HPDE6-E6E7 (cell line): ENCODE measurements at regions not wholly inside any gene's neighbourhood (a gene's known extent, or its start where the extent isn't known, plus 50 kb on each side); places are given as distances from the start of the nearest gene placed in this dataset.
"Not testable (repeated sequence)": the region's sequence is repeated elsewhere in the genome, so short reads cannot be mapped to it uniquely, and the experiment has no call there.

Experiments
- DNase-seq: peaks from one replicate; pipeline ENCODE4 v3.0.0; 2011; ENCODE audit warnings: missing footprints; ENCODE audit errors: extremely low spot score

DNA sequence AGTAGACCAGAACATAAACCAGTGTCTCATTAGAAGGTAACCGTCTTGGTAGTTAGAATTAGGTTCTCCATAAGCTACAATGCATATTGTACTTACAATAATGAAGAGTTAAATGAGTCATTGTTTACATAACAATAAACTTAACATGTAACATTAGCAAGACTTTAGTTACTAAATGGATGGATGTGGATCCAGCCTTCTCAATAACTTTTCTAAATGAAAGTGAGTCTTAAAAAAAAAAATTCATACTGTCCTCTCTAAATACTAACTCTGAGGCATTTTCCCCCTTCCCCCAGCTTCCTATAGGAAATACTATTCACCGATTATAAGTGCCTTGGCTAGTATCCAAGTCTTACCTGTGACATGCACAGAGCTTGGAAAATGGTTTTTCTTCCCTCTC is 155.3 kb downstream of the CYB561 start:
- no peak for DNase-seq

GRCh38 chr17:63291258-63291657 is 154.8 kb downstream of the CYB561 start:
- no peak for DNase-seq

GRCh38 chr17:63292421-63292820 is 153.7 kb downstream of the CYB561 start:
- no peak for DNase-seq

GRCh38 chr17:63293323-63294075 is 152.6 kb downstream of the CYB561 start:
- DNase-seq = no peak

GRCh38 chr17:63294776-63295175 is 151.3 kb downstream of the CYB561 start:
- DNase-seq = no peak

GRCh38 chr17:63295288-63295687 is 150.8 kb downstream of the CYB561 start:
- DNase-seq = no peak

DNA sequence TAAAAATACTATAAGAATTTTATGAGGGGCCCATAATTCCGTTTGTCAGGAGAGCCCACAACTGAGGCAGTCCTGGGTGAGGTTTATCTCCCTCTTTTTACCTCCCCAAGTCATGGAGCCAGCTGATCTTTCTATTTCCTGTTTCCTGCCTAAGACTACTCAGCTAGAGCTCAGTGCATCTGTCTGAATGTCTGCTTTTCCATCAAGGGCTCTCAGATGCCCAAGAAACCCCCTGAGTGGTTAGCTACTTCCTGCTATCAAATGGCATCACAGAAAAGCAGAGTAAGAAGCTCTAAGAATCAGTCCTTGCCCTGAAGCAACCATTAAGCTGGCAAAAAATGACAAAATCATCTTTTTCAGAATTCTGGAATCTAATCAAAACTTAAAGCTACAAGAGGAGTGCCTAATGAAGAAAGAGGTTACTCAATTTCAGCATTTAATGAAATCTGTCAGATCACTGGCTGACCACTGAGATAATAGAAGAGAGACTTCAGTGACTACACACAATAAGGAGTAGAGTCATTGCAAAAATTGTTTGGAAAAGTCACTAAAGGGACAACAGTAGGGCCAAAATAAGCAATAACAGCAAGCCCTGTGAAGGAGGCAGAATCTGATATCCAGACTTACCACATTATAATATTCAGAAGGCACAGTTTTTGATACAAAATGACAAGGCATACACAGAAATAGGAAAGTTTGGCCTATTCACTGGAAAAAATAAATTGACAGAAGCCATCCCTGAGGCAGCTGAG is 150.1 kb downstream of the CYB561 start:
- DNase-seq = no peak

- not testable (repeated sequence) for DNase-seq
Measured at GRCh38 chr17:63298916-63299315, 147.2 kb downstream of the CYB561 start.

GRCh38 chr17:63304704-63305261 is 141.3 kb downstream of the CYB561 start:
- DNase-seq = no peak

GRCh38 chr17:63305857-63306256 is 140.2 kb downstream of the CYB561 start:
- DNase-seq = no peak

DNA sequence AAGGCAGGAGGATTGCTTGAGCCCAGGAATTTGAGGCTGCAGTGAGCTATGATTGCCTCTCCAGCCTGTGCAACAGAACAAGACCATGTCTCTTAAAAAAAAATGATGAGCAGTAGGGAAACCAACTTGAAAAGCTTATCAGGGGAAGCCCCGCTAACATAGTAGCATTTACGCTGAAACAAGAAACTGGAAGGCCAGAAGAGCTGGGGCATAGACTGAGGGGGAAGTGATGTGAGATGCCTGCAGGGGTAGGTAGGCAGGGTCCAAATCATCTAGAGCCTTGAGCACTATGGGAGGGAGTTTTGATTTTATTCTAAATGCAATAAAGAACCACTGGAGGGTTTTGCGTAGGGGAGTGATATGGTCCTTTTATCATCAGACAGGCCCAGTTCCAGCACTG is 139.3 kb downstream of the CYB561 start:
- no peak for DNase-seq

DNA sequence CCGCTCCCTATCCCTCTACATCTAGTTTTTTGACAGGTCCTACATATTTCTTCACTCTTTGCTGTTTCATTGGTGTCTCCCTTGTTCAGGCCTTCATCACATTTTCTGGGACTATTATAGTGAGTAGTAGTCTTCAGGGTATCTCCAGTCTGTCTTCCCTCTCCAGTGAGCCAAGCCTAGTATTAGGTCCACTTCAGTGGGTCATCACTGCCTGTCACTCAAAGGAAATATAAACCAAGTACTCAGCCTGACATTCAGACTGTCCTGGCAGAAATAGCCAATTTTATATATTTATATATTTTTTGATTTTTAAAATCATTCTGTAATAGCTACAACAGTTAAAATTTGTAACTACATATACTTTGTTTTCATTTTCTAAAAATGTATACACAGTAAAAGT is 137.8 kb downstream of the CYB561 start:
- DNase-seq = no peak

- no peak for DNase-seq
Measured at GRCh38 chr17:63309021-63309420, 137.1 kb downstream of the CYB561 start.

DNA sequence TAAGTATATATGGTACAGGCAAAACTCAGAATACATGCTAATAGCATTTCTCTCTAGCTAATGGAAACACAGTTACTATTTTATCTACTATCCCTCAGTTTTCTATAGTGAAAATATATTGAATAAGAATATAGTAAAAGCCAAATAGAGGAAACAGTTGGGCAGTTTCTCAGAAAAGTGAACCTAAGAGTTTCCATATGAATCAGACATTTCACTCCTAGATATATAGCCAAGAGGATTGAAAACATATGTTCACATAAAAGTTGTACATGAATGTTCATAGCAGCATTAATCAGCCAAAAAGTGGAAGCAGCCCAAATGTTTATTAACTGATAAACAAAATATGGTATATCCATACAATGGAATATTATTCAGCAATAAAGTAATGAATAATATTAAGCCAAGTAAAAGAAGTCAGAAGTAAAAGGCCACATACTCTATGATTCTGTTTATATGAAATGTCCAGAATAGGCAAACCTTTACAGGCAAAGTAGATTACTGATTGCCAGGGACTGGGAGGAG is 134.6 kb downstream of the CYB561 start:
- DNase-seq = no peak

- DNase-seq = no peak
Measured at GRCh38 chr17:63314761-63315160, 131.3 kb downstream of the CYB561 start.

DNA sequence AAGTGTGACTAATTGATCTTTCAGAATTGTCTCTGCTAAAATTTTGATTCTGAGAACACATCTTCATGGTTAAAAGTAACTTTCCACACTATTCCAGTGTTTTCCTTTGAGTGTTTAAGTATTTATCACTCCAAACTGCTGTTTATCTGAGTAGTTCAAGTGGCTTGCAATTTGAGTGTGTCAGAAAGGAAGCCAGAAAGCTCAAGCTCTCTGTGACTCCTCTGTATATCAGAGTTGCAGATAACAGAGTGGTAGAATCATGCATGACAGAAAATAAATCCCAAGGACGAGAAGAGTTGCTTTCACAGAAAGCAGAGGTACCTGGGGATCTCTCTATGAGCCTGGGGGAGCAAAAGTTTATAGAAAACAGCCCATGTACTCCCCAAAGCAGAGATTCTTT is 130.0 kb downstream of the CYB561 start:
- DNase-seq = no peak

- DNase-seq = no peak
Measured at GRCh38 chr17:63317166-63317840, 128.8 kb downstream of the CYB561 start.

DNA sequence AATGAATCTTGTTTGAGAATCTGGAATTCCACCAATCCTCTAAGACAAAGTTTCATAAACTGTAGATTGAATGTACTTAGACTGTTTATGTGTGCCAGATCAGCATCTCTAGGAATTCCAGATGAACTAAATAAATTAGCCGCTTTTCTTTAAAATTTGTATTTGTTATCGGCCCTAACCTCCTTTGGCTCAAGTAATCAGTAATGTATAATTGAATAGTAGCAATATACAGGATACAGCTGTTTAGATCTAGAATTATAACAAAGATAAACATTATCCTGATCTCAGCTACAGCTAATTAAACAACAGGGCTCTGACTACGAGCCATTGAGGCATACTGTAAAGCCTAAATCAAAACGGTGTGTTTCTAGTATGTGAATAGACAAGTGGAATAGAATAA is 120.3 kb downstream of the CYB561 start:
- no peak for DNase-seq

- DNase-seq = no peak
Measured at GRCh38 chr17:63329876-63330275, 116.2 kb downstream of the CYB561 start.

DNA sequence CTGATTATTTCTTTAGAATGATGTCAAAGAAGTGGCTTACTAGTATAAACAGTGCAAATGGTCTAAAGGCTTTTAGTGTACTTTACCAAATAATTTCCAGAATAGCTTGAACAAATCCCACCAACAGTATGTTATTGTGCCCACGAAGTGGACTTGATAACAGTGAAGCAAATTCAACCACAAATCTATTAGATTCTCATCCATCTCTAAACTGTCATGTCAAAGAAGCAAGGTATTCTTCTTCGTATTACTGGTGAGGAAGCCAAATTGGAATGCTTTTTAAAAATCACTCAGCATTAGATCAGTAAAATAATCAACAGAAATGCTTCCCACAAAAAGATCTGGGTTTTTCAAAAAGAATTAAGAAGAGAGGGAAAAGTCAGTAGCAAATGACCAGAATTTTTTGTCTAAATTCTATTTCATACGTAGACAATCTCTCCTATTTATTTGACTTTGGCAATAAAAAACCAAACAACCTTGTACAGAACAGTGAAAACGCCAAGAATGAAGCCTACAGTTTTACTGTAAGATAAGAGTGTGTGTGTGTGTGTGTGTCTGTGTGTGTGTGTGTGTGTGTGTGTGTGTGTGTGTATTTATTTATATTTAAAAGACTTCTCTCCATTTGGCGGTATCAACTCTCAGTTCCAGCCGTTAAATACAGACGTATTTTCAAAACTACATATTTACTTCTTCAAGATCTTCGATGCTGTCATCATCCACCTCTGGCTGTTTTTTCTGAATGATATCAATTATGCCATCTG is 114.6 kb downstream of the CYB561 start:
- DNase-seq = no peak

DNA sequence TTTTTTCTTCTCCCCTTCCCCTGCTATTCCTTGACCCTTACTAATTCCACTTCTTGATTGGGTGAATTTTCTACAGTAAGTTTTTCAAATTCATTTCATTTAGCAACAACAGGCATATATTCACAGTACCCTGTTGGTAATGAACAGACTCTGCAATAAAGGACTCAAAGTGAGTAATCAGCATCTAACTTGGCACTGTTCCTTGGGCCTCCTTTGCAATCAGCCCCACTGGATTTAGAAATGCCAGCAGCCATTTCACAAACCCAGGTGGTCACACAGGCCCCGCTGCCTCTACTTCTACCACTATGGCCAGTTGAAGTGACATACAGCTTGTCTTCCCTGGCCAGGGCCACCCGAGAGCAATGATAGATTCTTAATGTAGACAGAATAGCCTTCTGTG is 113.8 kb downstream of the CYB561 start:
- DNase-seq = no peak
